ENCODE measurements at regions not wholly inside any gene's neighbourhood (a gene's known extent, or its start where the extent isn't known, plus 50 kb on each side); places are given as distances from the start of the nearest gene placed in this dataset.

GRCh38 chr3:105957722-105958121 is 88.9 kb upstream of the CBLB start:
- H3K4me3 ChIP-seq (ENCODE audit: low read depth, low read length): no peak overlapping the region
- DNase-seq (ENCODE audit: low read depth, low spot score): peak; percentile 44
- in situ Hi-C loops (cut with HindIII; ENCODE audit: low sequenced_read_pairs): no loop called here
- TF ChIP-seq, protein P1, sequence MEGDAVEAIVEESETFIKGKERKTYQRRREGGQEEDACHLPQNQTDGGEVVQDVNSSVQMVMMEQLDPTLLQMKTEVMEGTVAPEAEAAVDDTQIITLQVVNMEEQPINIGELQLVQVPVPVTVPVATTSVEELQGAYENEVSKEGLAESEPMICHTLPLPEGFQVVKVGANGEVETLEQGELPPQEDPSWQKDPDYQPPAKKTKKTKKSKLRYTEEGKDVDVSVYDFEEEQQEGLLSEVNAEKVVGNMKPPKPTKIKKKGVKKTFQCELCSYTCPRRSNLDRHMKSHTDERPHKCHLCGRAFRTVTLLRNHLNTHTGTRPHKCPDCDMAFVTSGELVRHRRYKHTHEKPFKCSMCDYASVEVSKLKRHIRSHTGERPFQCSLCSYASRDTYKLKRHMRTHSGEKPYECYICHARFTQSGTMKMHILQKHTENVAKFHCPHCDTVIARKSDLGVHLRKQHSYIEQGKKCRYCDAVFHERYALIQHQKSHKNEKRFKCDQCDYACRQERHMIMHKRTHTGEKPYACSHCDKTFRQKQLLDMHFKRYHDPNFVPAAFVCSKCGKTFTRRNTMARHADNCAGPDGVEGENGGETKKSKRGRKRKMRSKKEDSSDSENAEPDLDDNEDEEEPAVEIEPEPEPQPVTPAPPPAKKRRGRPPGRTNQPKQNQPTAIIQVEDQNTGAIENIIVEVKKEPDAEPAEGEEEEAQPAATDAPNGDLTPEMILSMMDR (IDR thresholded peaks at IDR 0.05; ENCODE audit: low read depth, low read length): no peak

- DNase-seq (ENCODE audit: low read depth, low spot score): no peak
- TF ChIP-seq, protein P1 (IDR thresholded peaks at IDR 0.05; ENCODE audit: low read depth, low read length): no peak
- in situ Hi-C loops (cut with HindIII; ENCODE audit: low sequenced_read_pairs): no loop called here
- H3K4me3 ChIP-seq (ENCODE audit: low read depth, low read length): no peak overlapping the region
Measured at GRCh38 chr3:105958237-105959000, 89.6 kb upstream of the CBLB start.

DNA sequence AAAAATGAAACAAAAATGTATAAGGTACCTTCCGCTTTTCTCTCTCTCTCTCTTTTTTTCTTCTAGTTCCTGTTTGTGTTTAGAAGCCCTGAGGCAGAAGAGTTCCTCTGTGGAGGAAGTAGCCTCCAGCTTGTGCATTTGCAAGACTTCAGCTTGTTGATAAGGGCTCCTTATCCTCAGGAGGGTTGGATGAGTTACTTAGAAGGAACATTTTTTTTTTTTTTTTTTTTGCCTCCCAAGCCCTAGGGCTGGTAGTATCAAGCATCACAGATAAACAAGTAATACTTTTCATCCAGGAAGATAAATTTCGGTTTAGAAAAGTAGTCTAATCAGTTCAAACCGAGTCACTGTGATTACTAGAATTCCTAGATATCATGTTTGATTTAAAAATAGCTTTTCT is 91.0 kb upstream of the CBLB start:
- TF ChIP-seq, protein P1 (IDR thresholded peaks at IDR 0.05; ENCODE audit: low read depth, low read length): no peak
- H3K4me3 ChIP-seq (ENCODE audit: low read depth, low read length): no peak overlapping the region
- in situ Hi-C loops (cut with HindIII; ENCODE audit: low sequenced_read_pairs): no loop called here
- DNase-seq (ENCODE audit: low read depth, low spot score): no peak

- DNase-seq (ENCODE audit: low read depth, low spot score): no peak
- no peak overlapping the region for H3K4me3 ChIP-seq (ENCODE audit: low read depth, low read length)
- in situ Hi-C loops (cut with HindIII; ENCODE audit: low sequenced_read_pairs): no loop called here
- TF ChIP-seq, protein P1 (IDR thresholded peaks at IDR 0.05; ENCODE audit: low read depth, low read length): no peak
Measured at GRCh38 chr3:105960381-105960780, 91.6 kb upstream of the CBLB start.

DNA sequence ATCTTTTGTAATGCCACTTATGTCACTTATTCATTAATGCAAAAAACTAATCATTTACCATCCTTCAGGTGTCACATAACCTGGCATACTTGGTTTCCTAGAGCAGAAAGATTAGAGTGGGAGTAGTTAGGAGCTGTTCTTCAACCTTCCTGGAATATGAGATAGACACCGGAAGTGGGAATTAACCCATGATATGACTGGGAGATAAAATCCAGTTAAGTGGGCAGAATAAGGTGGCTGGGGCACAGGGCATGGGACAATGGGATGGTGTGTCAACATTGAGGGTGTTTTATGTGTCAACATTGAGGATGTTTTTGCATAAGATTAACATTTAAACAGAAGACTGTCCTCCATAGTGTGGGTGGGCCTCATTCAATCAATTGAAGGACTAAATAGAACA is 94.3 kb upstream of the CBLB start:
- H3K4me3 ChIP-seq (ENCODE audit: low read depth, low read length): no peak overlapping the region
- TF ChIP-seq, protein P1 (IDR thresholded peaks at IDR 0.05; ENCODE audit: low read depth, low read length): no peak
- DNase-seq (ENCODE audit: low read depth, low spot score): no peak
- in situ Hi-C loops (cut with HindIII; ENCODE audit: low sequenced_read_pairs): no loop called here

DNA sequence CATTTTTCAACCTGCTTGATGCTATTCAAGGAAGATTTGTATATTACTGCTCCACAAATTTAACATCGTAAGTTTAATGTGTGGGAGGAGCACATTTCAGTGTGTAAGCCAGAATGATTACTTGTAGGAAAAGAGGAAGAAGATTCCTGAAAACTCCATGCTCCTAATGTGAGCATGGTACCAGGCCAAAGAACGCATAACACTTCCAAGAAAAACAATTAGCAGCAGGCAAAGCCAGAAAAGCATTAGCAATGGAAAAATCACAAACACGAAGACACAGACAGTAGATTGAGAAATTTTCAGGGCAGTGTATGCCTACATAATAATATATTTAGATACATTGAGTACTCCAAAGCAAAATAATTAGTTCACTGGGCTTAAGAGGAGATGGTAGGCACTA is 96.6 kb upstream of the CBLB start:
- H3K4me3 ChIP-seq (ENCODE audit: low read depth, low read length): no peak overlapping the region
- TF ChIP-seq, protein P1 (IDR thresholded peaks at IDR 0.05; ENCODE audit: low read depth, low read length): no peak
- peak; percentile 72 for DNase-seq (ENCODE audit: low read depth, low spot score)
- in situ Hi-C loops (cut with HindIII; ENCODE audit: low sequenced_read_pairs): no loop called here
